Neural progenitor cell (in vitro differentiated cells): ENCODE measurements at regions not wholly inside any gene's neighbourhood (a gene's known extent, or its start where the extent isn't known, plus 50 kb on each side); places are given as distances from the start of the nearest gene placed in this dataset.

Source experiments
- DNase-seq: peaks from one replicate; pipeline ENCODE4 v3.0.0-alpha.2; 2016; ENCODE audit warnings: low spot score
- H2AFZ ChIP-seq: fragments of 200-600 bp; sonication (generic); replicated peaks from 2 replicates; pipeline ENCODE4 v1.6.1; 2016; ENCODE audit warnings: antibody characterized with exemption
- H3F3A ChIP-seq: fragments of 200-600 bp; sonication (generic); 2 replicates; pipeline ENCODE4 v1.6.1; 2016; ENCODE audit warnings: antibody characterized with exemption, low read depth
- H3K27ac ChIP-seq: fragments of 200-600 bp; sonication (generic); 2 replicates; pipeline ENCODE4 v1.5.1; 2016; ENCODE audit warnings: mild to moderate bottlenecking
- H3K27me3 ChIP-seq: fragments of 200-600 bp; sonication (generic); 2 replicates; pipeline ENCODE4 v1.6.1; 2016; ENCODE audit warnings: mild to moderate bottlenecking, moderate library complexity
- H3K36me3 ChIP-seq: fragments of 200-600 bp; sonication (generic); 2 replicates; pipeline ENCODE4 v1.5.1; 2016
- H3K4me1 ChIP-seq: fragments of 200-600 bp; sonication (generic); 2 replicates; pipeline ENCODE4 v1.6.1; 2016; ENCODE audit warnings: mixed run types
- H3K4me2 ChIP-seq: fragments of 200-600 bp; sonication (generic); 2 replicates; pipeline ENCODE4 v1.6.1; 2016
- H3K4me3 ChIP-seq: fragments of 200-600 bp; sonication (generic); 2 replicates; pipeline ENCODE4 v1.5.1; 2016
- H3K79me2 ChIP-seq: fragments of 200-600 bp; sonication (generic); 2 replicates; pipeline ENCODE4 v1.6.1; 2016; ENCODE audit warnings: low read depth
- H3K9ac ChIP-seq: fragments of 200-600 bp; sonication (generic); 2 replicates; pipeline ENCODE4 v1.6.1; 2016
- H3K9me3 ChIP-seq: fragments of 200-600 bp; sonication (generic); 2 replicates; pipeline ENCODE4 v1.5.1; 2016; ENCODE audit warnings: low read depth
- H4K20me1 ChIP-seq: fragments of 200-600 bp; sonication (generic); 2 replicates; pipeline ENCODE4 v1.6.1; 2016; ENCODE audit warnings: low read depth
- H3K27ac Mint-ChIP-seq: 3 replicates; pipeline ENCODE4 v1.8.0; 2021; ENCODE audit warnings: mixed read lengths
- H3K27me3 Mint-ChIP-seq: 2 replicates; pipeline ENCODE4 v1.8.0; 2022; ENCODE audit warnings: low read depth, mild to moderate bottlenecking, inconsistent platforms, moderate library complexity, mixed read lengths; ENCODE audit not compliant: insufficient read depth
- H3K36me3 Mint-ChIP-seq: 3 replicates; pipeline ENCODE4 v1.8.0; 2021; ENCODE audit warnings: mixed read lengths
- H3K4me1 Mint-ChIP-seq: 3 replicates; pipeline ENCODE4 v1.8.0; 2021; ENCODE audit warnings: mixed read lengths
- H3K4me3 Mint-ChIP-seq: 3 replicates; pipeline ENCODE4 v1.8.0; 2021; ENCODE audit warnings: mild to moderate bottlenecking, moderate library complexity, mixed read lengths
- H3K9me3 Mint-ChIP-seq: 3 replicates; pipeline ENCODE4 v1.8.0; 2020; ENCODE audit warnings: mixed read lengths
- CTCF ChIP-seq: fragments of 200-600 bp; sonication (generic); IDR thresholded peaks from 2 replicates; pipeline ENCODE4 v1.5.1; 2017; ENCODE audit warnings: antibody characterized with exemption, mild to moderate bottlenecking
- EZH2 ChIP-seq: fragments of 200-600 bp; sonication (generic); IDR thresholded peaks from 2 replicates; pipeline ENCODE4 v1.6.1; 2017; ENCODE audit warnings: antibody characterized with exemption, mild to moderate bottlenecking, moderate library complexity
- EZH2phosphoT487 ChIP-seq: fragments of 200-600 bp; sonication (generic); IDR thresholded peaks from 2 replicates; pipeline ENCODE4 v1.6.1; 2017; ENCODE audit warnings: antibody characterized with exemption

GRCh38 chr2:175698061-175698460, 304.0 kb downstream of the LNPK start:
- H3K36me3 Mint-ChIP-seq = no peaks in the 10 kb centered on the region
- DNase-seq = no peak
- Histone ChIP-seq H3K4me3 (no peak overlapping the region), H3K79me2 (no peaks in the 10 kb centered on the region), H3K9me3 (no peaks in the 10 kb centered on the region), H4K20me1 (no peaks in the 10 kb centered on the region), H3K4me2 (no peak overlapping the region), H3K9ac (no peak overlapping the region), H3K36me3 (no peaks in the 10 kb centered on the region), H3K27me3 (no peaks in the 10 kb centered on the region), H3F3A (no peaks in the 10 kb centered on the region), H3K27ac (no peak overlapping the region), H3K4me1 (no peaks in the 10 kb centered on the region), H2AFZ (no peak overlapping the region)
- no peaks in the 10 kb centered on the region for H3K9me3 Mint-ChIP-seq
- peaks cover 2% of the 10 kb centered on the region for H3K27me3 Mint-ChIP-seq
- H3K4me3 Mint-ChIP-seq = no peak overlapping the region
- no peak overlapping the region for H3K27ac Mint-ChIP-seq
- H3K4me1 Mint-ChIP-seq = no peaks in the 10 kb centered on the region
- TF ChIP-seq CTCF (no peak), EZH2phosphoT487 (no peak), EZH2 (no peak)

- Histone ChIP-seq H3F3A (no peaks in the 10 kb centered on the region), H3K36me3 (no peaks in the 10 kb centered on the region), H3K4me3 (no peak overlapping the region), H3K9me3 (no peaks in the 10 kb centered on the region), H3K4me1 (peaks cover 8% of the 10 kb centered on the region), H2AFZ (no peak overlapping the region), H3K79me2 (no peaks in the 10 kb centered on the region), H3K4me2 (no peak overlapping the region), H3K27ac (no peak overlapping the region), H4K20me1 (no peaks in the 10 kb centered on the region), H3K27me3 (peaks cover 12% of the 10 kb centered on the region), H3K9ac (no peak overlapping the region)
- peak; percentile 62 for DNase-seq
- no peak overlapping the region for H3K27ac Mint-ChIP-seq
- no peak overlapping the region for H3K4me3 Mint-ChIP-seq
- H3K4me1 Mint-ChIP-seq = peaks cover 7% of the 10 kb centered on the region
- H3K36me3 Mint-ChIP-seq = no peaks in the 10 kb centered on the region
- no peak for TF ChIP-seq EZH2
- TF ChIP-seq CTCF = peak; percentile 86
- no peak for TF ChIP-seq EZH2phosphoT487
- H3K27me3 Mint-ChIP-seq = peaks cover 5% of the 10 kb centered on the region
- no peaks in the 10 kb centered on the region for H3K9me3 Mint-ChIP-seq
Measured at GRCh38 chr2:175690113-175690837, 311.8 kb downstream of the LNPK start.

- Histone ChIP-seq H3K79me2 (no peaks in the 10 kb centered on the region), H3K4me3 (no peak overlapping the region), H3K9me3 (no peaks in the 10 kb centered on the region), H3K27ac (no peak overlapping the region), H3K36me3 (no peaks in the 10 kb centered on the region), H4K20me1 (no peaks in the 10 kb centered on the region), H3K4me2 (no peak overlapping the region), H3K9ac (no peak overlapping the region), H2AFZ (no peak overlapping the region), H3K27me3 (peaks cover 12% of the 10 kb centered on the region), H3F3A (no peaks in the 10 kb centered on the region), H3K4me1 (peaks cover 8% of the 10 kb centered on the region)
- H3K27me3 Mint-ChIP-seq = peaks cover 3% of the 10 kb centered on the region
- DNase-seq = no peak
- no peak overlapping the region for H3K4me3 Mint-ChIP-seq
- peaks cover 7% of the 10 kb centered on the region for H3K4me1 Mint-ChIP-seq
- no peak overlapping the region for H3K27ac Mint-ChIP-seq
- TF ChIP-seq CTCF = no peak
- TF ChIP-seq EZH2phosphoT487 = no peak
- TF ChIP-seq EZH2 = no peak
- no peaks in the 10 kb centered on the region for H3K36me3 Mint-ChIP-seq
- no peaks in the 10 kb centered on the region for H3K9me3 Mint-ChIP-seq
Measured at GRCh38 chr2:175688243-175688642, 313.8 kb downstream of the LNPK start.
